HG03280 (cell line): ENCODE measurements at regions not wholly inside any gene's neighbourhood (a gene's known extent, or its start where the extent isn't known, plus 50 kb on each side); places are given as distances from the start of the nearest gene placed in this dataset.
"Not testable (repeated sequence)": the region's sequence is repeated elsewhere in the genome, so short reads cannot be mapped to it uniquely, and the experiment has no call there.

Source experiments
- ATAC-seq: cut with Tn5 transposase; IDR thresholded peaks from one replicate; pipeline ENCODE4 v1.9.1; 2021; ENCODE audit warnings: mild to moderate bottlenecking, moderate library complexity; ENCODE audit not compliant: unreplicated experiment

DNA sequence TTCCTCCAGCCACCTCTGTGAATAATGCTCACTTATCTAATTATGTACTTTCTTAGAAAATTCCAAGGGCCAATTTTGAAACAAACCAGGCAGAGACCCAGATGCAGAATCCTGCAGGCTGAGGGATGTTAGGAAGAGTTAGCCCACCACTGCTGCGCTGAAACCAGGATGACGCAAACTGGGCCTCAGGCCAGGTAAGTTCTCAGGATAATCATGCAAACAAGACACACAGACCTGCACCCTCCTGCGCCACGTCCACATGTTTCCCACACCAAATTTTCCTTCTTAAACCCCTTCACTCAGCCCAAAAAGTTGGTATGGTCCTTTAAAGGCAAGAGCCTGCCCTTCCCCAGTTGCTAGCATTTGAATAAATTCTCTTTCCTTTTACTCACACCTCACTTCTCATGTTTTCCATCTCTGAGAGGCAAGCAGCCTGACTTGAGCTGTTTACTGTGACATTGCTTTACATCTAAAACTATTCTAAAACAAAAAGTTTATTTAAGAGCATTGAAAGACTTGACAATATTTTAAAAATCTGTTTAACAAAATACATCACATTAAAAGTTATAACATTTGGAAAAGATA lies 887.1 kb downstream of the LRRIQ3 start:
- no peak for ATAC-seq

- ATAC-seq: no peak
These were observed 890.9 kb downstream of the LRRIQ3 start for GRCh38 chr1:73306899-73307555.

- ATAC-seq: no peak
These were observed 924.1 kb downstream of the LRRIQ3 start for GRCh38 chr1:73273886-73274285.

- ATAC-seq: not testable (repeated sequence)
These were observed 952.8 kb downstream of the LRRIQ3 start for GRCh38 chr1:73245196-73245595.

DNA sequence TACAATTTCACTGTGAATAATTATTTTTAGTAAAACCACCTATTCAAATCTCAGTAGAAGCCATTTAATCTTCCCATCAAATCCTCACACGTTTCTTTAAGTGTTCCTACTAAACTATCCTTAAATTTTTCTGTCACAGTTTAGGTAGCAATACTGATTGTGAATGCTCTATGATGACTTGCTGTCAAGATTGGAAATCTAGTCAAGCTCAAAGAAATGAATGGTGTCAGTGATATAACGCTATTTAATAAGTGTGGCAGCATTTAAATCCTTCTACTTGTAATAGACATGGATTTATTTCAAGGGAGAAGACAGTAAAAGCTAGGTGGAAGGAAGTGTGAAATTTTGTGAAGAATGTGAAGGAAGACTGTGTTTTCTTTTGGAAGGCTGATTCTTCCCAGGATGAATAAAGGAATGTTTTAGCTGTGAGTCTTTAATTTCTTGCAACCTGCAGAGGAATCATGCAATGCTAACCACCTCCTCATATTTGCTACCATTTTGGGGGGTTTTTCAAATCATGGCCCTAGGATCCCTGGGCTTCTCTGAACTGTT lies 936.7 kb upstream of the NEGR1 start:
- ATAC-seq: no peak

GRCh38 chr1:73205294-73205973 lies 923.1 kb upstream of the NEGR1 start:
- no peak for ATAC-seq

- no peak for ATAC-seq
These were observed 915.6 kb upstream of the NEGR1 start for GRCh38 chr1:73197972-73198371.

GRCh38 chr1:73194965-73195364 lies 912.6 kb upstream of the NEGR1 start:
- no peak for ATAC-seq

- ATAC-seq: not testable (repeated sequence)
These were observed 901.2 kb upstream of the NEGR1 start for GRCh38 chr1:73183581-73183980.

GRCh38 chr1:73181190-73181540 lies 898.8 kb upstream of the NEGR1 start:
- no peak for ATAC-seq

DNA sequence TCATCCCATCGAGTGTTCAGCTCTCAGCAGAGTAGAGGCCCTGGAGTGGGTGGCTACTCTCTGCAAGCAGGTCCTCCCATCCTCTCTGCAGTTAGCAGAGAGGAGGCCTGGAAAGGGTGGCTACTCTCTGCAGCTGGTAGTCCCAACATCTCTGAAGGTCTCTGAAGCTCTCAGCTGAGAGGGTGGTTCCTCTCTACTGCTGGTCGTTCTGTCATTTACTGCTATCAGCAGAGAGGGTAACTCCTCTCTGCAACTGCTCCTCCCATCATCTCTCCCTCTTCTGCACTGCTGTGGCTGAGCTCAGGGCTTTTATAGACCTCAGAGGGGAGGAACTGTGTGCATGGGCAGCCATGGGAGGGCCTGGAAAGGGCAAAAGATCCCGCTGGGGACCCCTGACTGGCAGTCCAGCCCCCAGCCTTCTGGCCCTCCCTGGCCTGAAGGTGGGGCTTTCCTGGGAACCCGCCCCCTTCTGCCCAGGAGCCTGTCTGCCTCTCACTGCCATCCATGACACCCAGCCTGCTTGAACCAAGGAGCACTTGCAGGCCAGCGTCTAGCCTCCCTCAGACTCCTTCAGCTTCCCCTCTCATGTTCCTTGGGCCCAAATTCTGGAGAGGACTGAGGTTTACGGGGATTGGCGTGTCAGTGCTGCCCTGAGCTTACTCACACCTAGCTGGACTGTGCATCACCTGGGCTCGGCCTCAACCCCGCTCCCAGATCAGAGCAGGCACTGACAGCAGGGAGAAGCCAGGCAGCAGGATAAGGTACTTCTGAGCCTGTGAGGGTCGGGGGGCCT lies 898.3 kb upstream of the NEGR1 start:
- no peak for ATAC-seq

- no peak for ATAC-seq
These were observed 894.6 kb upstream of the NEGR1 start for GRCh38 chr1:73176902-73177301.

- ATAC-seq: no peak
These were observed 884.8 kb upstream of the NEGR1 start for GRCh38 chr1:73167009-73167657.

GRCh38 chr1:73162564-73162963 lies 880.2 kb upstream of the NEGR1 start:
- ATAC-seq: no peak

DNA sequence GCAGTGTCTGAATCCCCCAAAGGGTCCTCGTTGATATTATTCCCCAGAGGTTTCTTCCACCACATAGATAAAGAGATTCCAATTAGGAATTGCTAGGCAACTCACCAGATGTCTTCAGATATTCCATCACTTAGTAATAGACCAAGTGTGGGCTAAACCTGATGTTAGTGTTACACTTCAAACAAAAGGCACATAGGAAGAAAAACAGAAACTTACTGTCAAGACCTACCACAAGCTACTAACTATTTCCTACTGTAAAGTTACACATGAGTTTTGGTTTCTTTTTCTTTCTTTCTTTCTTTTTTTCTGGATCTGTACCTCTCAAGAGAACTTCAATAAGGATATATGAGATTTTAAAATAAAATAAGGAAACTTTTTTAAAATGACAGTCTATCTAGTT lies 879.1 kb upstream of the NEGR1 start:
- no peak for ATAC-seq

DNA sequence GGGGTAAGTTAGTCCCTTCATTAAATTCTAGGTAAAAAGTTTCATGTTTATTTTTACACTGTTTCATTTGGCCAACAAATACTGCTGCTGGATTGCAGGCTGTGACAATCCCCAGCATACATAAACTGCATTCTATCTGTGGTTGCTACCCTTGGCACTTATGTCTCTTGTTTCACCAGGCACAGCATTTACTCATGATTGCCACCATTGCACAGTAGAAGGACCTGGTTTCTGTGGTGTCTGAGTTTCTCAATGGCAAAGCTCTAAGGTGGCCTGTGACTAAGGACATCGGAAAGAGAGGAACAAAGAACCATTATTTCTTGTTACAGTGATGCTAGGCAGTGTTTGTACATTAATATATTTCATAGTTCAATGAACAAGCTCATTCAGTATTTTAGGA lies 878.4 kb upstream of the NEGR1 start:
- ATAC-seq: no peak

DNA sequence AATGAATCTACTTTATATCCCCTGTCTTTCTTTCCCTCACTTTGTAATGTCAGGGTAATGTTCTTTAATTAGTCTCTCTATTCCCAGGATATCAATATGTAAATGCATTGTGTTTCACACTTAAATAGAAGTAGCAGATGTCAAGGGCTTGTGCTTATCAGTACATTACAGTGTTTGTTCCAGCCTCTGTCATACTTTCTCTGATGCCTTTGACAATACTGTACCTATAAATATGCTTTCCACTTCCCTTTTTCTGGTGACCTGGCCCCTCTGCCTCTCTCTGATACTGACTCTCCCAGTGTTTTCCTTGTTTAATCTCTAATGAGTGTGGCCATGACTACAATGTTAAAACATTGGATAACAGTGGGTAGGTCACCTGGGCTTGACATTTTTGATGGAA lies 862.0 kb upstream of the NEGR1 start:
- no peak for ATAC-seq

DNA sequence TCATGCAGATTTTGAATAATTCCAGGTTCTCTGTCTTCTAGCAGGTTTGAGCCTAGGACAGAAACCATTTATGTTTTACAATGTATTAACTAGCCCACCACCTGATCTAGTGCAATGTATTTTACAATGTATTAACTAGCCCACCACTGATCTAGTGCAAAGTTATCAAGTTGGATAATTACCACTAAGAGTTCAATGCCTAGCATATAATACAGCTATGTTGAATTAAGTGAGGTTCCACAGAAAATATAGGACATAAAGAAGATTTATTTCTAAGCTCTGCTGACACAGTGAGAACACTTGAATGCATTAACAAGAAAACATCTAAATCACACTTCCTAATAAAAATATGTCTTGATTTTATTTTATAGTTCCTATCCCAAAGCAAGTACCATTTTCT lies 854.6 kb upstream of the NEGR1 start:
- no peak for ATAC-seq

GRCh38 chr1:73106931-73107330 lies 824.6 kb upstream of the NEGR1 start:
- ATAC-seq: no peak

- no peak for ATAC-seq
These were observed 823.4 kb upstream of the NEGR1 start for GRCh38 chr1:73105755-73106154.

GRCh38 chr1:73104749-73105148 lies 822.4 kb upstream of the NEGR1 start:
- no peak for ATAC-seq
